ENCODE measurements at regions not wholly inside any gene's neighbourhood (a gene's known extent, or its start where the extent isn't known, plus 50 kb on each side); places are given as distances from the start of the nearest gene placed in this dataset.
"Not testable (repeated sequence)": the region's sequence is repeated elsewhere in the genome, so short reads cannot be mapped to it uniquely, and the experiment has no call there.

DNA sequence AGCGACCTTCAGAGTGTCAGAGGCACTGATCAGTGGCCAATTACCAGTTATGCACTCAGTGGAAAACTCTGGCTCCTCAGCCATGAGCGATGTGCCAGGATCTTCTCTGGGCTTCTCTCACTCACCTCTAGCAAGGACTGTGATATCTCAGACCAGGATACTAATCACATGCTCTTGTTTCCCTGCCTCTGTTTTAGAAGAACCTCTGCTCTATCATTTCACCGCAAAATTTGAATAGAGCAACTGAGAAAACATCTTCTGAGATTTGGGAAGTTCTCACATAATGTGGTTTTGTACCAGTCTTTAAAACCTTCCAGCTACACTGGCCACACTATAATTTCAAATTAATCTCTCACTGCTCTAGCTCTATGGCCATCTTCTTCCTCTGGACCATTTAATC, 325.8 kb upstream of the FRG2C start:
- H3K36me3 ChIP-seq (ENCODE audit: insufficient read depth, insufficient read length, low read length) = no peaks in the 10 kb centered on the region
- no peak for DNase-seq (ENCODE audit: low read depth, low spot score)
- no peak overlapping the region for H3K4me3 ChIP-seq (ENCODE audit: insufficient read length, low read depth)
- H3K9ac ChIP-seq (ENCODE audit: insufficient read length, low read depth) = no peak overlapping the region
- TF ChIP-seq YY1 (IDR thresholded peaks at IDR 0.05; ENCODE audit: insufficient read depth, insufficient read length) (no peak), ZNF274 (IDR thresholded peaks at IDR 0.05; ENCODE audit: low read depth, low read length) (no peak), SUZ12 (IDR thresholded peaks at IDR 0.05; ENCODE audit: extremely low read depth, insufficient read depth, insufficient read length) (no peak)
- H3K4me1 ChIP-seq (ENCODE audit: insufficient read depth, insufficient read length) = no peaks in the 10 kb centered on the region
- no peaks in the 10 kb centered on the region for H3K9me3 ChIP-seq (ENCODE audit: insufficient read depth, low read length)
- H3K27me3 ChIP-seq (ENCODE audit: insufficient read depth, insufficient read length) = no peaks in the 10 kb centered on the region

- H3K9me3 ChIP-seq (ENCODE audit: insufficient read depth, low read length) = no peaks in the 10 kb centered on the region
- H3K4me3 ChIP-seq (ENCODE audit: insufficient read length, low read depth) = no peak overlapping the region
- H3K4me1 ChIP-seq (ENCODE audit: insufficient read depth, insufficient read length) = no peaks in the 10 kb centered on the region
- H3K27me3 ChIP-seq (ENCODE audit: insufficient read depth, insufficient read length) = no peaks in the 10 kb centered on the region
- H3K36me3 ChIP-seq (ENCODE audit: insufficient read depth, insufficient read length, low read length) = no peaks in the 10 kb centered on the region
- no peak overlapping the region for H3K9ac ChIP-seq (ENCODE audit: insufficient read length, low read depth)
- DNase-seq (ENCODE audit: low read depth, low spot score) = no peak
- TF ChIP-seq YY1 (IDR thresholded peaks at IDR 0.05; ENCODE audit: insufficient read depth, insufficient read length) (no peak), SUZ12 (IDR thresholded peaks at IDR 0.05; ENCODE audit: extremely low read depth, insufficient read depth, insufficient read length) (no peak), ZNF274 (IDR thresholded peaks at IDR 0.05; ENCODE audit: low read depth, low read length) (no peak)
Observed at GRCh38 chr3:75341324-75342067, 322.6 kb upstream of the FRG2C start.

DNA sequence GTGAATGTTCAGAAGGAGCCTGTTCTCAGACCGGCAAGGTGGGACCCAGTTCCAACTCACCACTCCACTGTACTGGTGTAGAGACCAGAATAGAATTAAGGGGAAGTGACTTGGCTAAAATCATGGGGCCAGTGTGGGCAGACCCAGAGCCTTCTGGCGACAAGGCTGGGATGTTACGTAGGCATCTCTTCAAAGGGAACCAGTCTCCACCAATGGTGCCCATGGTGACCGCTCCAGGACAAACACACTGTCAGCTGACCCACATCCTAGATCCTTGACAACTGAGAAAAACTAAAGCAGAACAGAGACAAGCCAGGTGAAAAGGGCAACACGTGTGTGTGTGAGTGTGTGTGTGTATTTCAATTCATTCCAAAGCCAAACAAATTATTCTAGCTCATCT, 321.7 kb upstream of the FRG2C start:
- H3K9ac ChIP-seq (ENCODE audit: insufficient read length, low read depth) = no peak overlapping the region
- no peak for DNase-seq (ENCODE audit: low read depth, low spot score)
- no peaks in the 10 kb centered on the region for H3K27me3 ChIP-seq (ENCODE audit: insufficient read depth, insufficient read length)
- H3K4me1 ChIP-seq (ENCODE audit: insufficient read depth, insufficient read length) = no peaks in the 10 kb centered on the region
- H3K4me3 ChIP-seq (ENCODE audit: insufficient read length, low read depth) = no peak overlapping the region
- TF ChIP-seq ZNF274 (IDR thresholded peaks at IDR 0.05; ENCODE audit: low read depth, low read length) (no peak), SUZ12 (IDR thresholded peaks at IDR 0.05; ENCODE audit: extremely low read depth, insufficient read depth, insufficient read length) (no peak), YY1 (IDR thresholded peaks at IDR 0.05; ENCODE audit: insufficient read depth, insufficient read length) (no peak)
- H3K36me3 ChIP-seq (ENCODE audit: insufficient read depth, insufficient read length, low read length) = no peaks in the 10 kb centered on the region
- H3K9me3 ChIP-seq (ENCODE audit: insufficient read depth, low read length) = no peaks in the 10 kb centered on the region

GRCh38 chr3:75350536-75350935, 313.6 kb upstream of the FRG2C start:
- not testable (repeated sequence) for H3K9me3 ChIP-seq (ENCODE audit: insufficient read depth, low read length); H3K4me3 ChIP-seq (ENCODE audit: insufficient read length, low read depth); H3K4me1 ChIP-seq (ENCODE audit: insufficient read depth, insufficient read length); DNase-seq (ENCODE audit: low read depth, low spot score); H3K27me3 ChIP-seq (ENCODE audit: insufficient read depth, insufficient read length); H3K36me3 ChIP-seq (ENCODE audit: insufficient read depth, insufficient read length, low read length); H3K9ac ChIP-seq (ENCODE audit: insufficient read length, low read depth)

DNA sequence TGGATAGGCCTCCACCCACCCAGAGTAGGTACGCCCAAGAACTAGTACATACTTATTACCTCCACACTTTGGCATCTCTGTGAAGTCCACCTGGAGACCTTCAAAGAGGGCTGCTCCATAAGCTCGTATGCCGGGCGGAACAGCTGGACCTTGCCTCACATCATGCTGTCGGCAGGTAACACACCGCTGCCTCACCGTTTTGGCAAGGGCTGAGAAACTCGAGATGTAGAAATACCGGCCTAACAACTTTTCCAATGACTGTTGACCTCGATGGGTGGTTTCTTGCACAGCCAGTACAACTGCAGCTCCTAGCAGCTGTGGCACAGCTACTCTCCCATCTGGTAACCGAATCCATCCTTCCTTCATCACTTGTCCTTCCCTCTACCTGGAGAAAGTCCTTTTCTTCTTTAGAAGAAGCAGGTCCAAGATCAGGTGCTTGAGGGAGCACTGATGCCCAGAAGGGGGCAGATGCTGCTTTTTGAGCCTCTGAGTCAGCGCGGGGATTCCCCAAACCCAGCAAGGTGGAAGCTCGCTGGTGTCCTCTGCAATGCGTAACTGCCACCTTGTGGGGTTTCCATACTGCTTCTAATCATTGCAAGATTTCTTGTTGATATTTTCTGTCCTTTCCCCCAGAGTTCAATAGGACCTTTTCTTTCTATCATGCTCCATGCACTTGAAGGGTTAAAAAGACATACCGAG, 301.9 kb upstream of the FRG2C start:
- H3K36me3 ChIP-seq (ENCODE audit: insufficient read depth, insufficient read length, low read length); DNase-seq (ENCODE audit: low read depth, low spot score); H3K4me3 ChIP-seq (ENCODE audit: insufficient read length, low read depth); H3K9me3 ChIP-seq (ENCODE audit: insufficient read depth, low read length); H3K4me1 ChIP-seq (ENCODE audit: insufficient read depth, insufficient read length); H3K27me3 ChIP-seq (ENCODE audit: insufficient read depth, insufficient read length); H3K9ac ChIP-seq (ENCODE audit: insufficient read length, low read depth): not testable (repeated sequence)

DNA sequence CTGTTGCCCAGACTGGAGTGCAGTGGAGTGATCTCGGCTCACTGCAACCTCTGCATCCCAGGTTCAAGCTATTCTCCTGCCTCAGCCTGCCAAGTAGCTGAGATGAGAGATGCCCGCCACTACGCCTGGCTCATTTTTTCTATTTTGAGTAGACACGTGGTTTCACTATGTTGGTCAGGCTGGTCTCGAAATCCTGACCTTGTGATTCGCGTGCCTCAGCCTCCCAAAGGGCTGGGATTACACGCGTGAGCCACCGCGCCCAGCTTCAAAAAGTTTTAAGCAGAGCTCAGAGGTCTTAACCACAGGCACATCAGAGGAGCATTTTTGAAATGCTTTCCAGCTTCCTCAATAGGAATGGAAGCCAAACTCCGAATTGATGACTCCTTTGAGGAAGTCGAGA, 291.2 kb upstream of the FRG2C start:
- not testable (repeated sequence) for H3K9ac ChIP-seq (ENCODE audit: insufficient read length, low read depth); H3K9me3 ChIP-seq (ENCODE audit: insufficient read depth, low read length); H3K4me1 ChIP-seq (ENCODE audit: insufficient read depth, insufficient read length); H3K27me3 ChIP-seq (ENCODE audit: insufficient read depth, insufficient read length); H3K36me3 ChIP-seq (ENCODE audit: insufficient read depth, insufficient read length, low read length); H3K4me3 ChIP-seq (ENCODE audit: insufficient read length, low read depth); DNase-seq (ENCODE audit: low read depth, low spot score)

- not testable (repeated sequence) for H3K4me3 ChIP-seq (ENCODE audit: insufficient read length, low read depth); H3K27me3 ChIP-seq (ENCODE audit: insufficient read depth, insufficient read length); H3K36me3 ChIP-seq (ENCODE audit: insufficient read depth, insufficient read length, low read length); H3K9me3 ChIP-seq (ENCODE audit: insufficient read depth, low read length); DNase-seq (ENCODE audit: low read depth, low spot score); H3K4me1 ChIP-seq (ENCODE audit: insufficient read depth, insufficient read length); H3K9ac ChIP-seq (ENCODE audit: insufficient read length, low read depth)
Observed at GRCh38 chr3:75379840-75380239, 284.3 kb upstream of the FRG2C start.

DNA sequence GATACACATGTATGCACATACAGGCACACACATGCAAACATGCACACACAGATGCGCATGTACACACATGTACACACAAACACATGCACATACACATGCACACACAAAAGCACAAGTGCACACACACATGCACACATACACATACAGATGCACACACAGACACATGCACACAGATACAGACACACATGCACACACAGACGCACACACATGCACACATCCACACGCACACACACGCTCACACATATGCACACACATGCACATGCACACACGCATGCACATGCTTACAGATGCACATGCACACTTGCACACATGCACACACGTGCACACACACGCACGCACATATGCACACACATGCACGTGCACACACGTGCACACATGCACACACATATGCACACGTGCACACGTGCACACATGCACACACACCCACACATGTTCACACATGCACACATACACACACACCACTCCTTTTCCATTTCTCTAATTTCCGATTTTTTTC, 283.8 kb upstream of the FRG2C start:
- Histone ChIP-seq H3K4me3 (ENCODE audit: insufficient read length, low read depth) (no peak overlapping the region), H3K36me3 (ENCODE audit: insufficient read depth, insufficient read length, low read length) (no peaks in the 10 kb centered on the region), H3K9ac (ENCODE audit: insufficient read length, low read depth) (no peak overlapping the region), H3K27me3 (ENCODE audit: insufficient read depth, insufficient read length) (no peaks in the 10 kb centered on the region), H3K9me3 (ENCODE audit: insufficient read depth, low read length) (no peaks in the 10 kb centered on the region), H3K4me1 (ENCODE audit: insufficient read depth, insufficient read length) (no peaks in the 10 kb centered on the region)
- no peak for TF ChIP-seq ZNF274 (IDR thresholded peaks at IDR 0.05; ENCODE audit: low read depth, low read length)
- no peak for TF ChIP-seq YY1 (IDR thresholded peaks at IDR 0.05; ENCODE audit: insufficient read depth, insufficient read length)
- TF ChIP-seq SUZ12 (IDR thresholded peaks at IDR 0.05; ENCODE audit: extremely low read depth, insufficient read depth, insufficient read length) = no peak
- no peak for DNase-seq (ENCODE audit: low read depth, low spot score)

DNA sequence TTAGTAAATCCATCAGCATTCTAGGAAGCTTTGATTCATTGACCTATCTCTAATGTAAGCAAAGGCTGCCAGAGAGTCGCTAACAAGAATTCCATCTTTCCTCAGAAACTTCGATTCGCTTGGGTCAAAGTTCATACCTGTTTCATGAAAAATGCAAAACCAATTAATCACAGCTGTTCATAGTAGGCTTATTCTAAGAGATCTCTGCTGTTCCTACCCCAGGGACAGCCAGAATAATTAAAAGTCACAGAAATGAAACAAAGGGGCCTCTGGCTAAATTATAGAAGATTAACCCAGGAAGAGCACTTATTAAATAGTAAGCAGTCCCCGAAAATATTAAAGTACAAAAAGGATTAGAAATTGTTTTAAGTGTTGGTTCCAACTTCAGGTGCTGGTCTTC, 280.1 kb upstream of the FRG2C start:
- not testable (repeated sequence) for H3K9me3 ChIP-seq (ENCODE audit: insufficient read depth, low read length); H3K4me1 ChIP-seq (ENCODE audit: insufficient read depth, insufficient read length); DNase-seq (ENCODE audit: low read depth, low spot score); H3K9ac ChIP-seq (ENCODE audit: insufficient read length, low read depth); H3K36me3 ChIP-seq (ENCODE audit: insufficient read depth, insufficient read length, low read length); H3K4me3 ChIP-seq (ENCODE audit: insufficient read length, low read depth); H3K27me3 ChIP-seq (ENCODE audit: insufficient read depth, insufficient read length)

DNA sequence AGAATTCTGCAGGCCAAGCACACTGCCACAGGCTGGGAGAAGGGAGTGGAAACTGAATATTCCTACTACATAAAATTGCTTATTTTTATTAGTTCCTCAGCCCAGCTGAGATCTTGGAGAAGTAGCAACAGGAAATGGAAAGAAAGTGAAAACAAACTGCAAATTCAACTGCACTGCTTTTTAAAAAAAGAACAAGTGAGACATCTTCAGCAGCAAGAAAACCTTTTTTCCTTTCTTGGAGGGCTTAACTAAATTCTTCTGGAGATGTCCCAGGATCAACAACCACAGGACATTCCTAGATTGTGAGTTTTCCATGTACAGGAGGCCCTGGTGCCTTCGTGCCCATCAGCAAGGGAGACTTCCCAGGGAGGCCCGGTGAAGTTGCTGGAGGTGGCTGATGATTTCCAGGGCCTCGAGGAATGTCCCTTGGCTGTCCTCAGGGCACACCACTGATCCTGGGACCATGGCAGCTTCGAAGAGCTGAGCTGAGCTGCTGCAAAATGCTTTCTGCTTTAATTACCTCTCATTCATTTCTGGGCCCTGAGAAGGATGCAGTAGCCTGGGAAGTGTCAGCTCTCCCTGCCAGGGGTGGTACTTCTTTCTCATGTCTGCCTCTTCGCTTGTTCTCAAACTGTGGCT, 275.5 kb upstream of the FRG2C start:
- not testable (repeated sequence) for H3K27me3 ChIP-seq (ENCODE audit: insufficient read depth, insufficient read length); H3K9me3 ChIP-seq (ENCODE audit: insufficient read depth, low read length); H3K9ac ChIP-seq (ENCODE audit: insufficient read length, low read depth); H3K36me3 ChIP-seq (ENCODE audit: insufficient read depth, insufficient read length, low read length); DNase-seq (ENCODE audit: low read depth, low spot score); H3K4me1 ChIP-seq (ENCODE audit: insufficient read depth, insufficient read length); H3K4me3 ChIP-seq (ENCODE audit: insufficient read length, low read depth)

All from NT2/D1 (cell line).